Stimulated activated CD4-positive, alpha-beta T cell treated with anti-CD3 and anti-CD28 coated beads, Interleukin-1b, Interleukin-23, amount 100 ng/mL, for 24 hours (primary cell): ENCODE measurements at regions not wholly inside any gene's neighbourhood (a gene's known extent, or its start where the extent isn't known, plus 50 kb on each side); places are given as distances from the start of the nearest gene placed in this dataset.
"Not testable (repeated sequence)": the region's sequence is repeated elsewhere in the genome, so short reads cannot be mapped to it uniquely, and the experiment has no call there.

ENCODE experiments used
- DNase-seq, 4 experiments: peaks; one replicate each; pipeline ENCODE4 v3.0.0-alpha.2; 2020; ENCODE audit warnings: low read depth in 4 of 4, low spot score in 1 of 4

GRCh38 chr21:15422783-15423182, 307.0 kb upstream of the USP25 start:
- no peak for DNase-seq

- DNase-seq, result no peak
Measured at GRCh38 chr21:15423676-15424445, 305.9 kb upstream of the USP25 start.

GRCh38 chr21:15425049-15425448, 304.7 kb upstream of the USP25 start:
- no peak for DNase-seq

GRCh38 chr21:15430023-15430422, 299.8 kb upstream of the USP25 start:
- no peak for DNase-seq

- DNase-seq, result no peak
Measured at GRCh38 chr21:15430577-15430976, 299.2 kb upstream of the USP25 start.

GRCh38 chr21:15431053-15431452, 298.7 kb upstream of the USP25 start:
- no peak for DNase-seq

- DNase-seq, result no peak
Measured at GRCh38 chr21:15433091-15433490, 296.7 kb upstream of the USP25 start.

GRCh38 chr21:15434163-15434905, 295.4 kb upstream of the USP25 start:
- no peak for DNase-seq

GRCh38 chr21:15436031-15436430, 293.8 kb upstream of the USP25 start:
- no peak for DNase-seq

- no peak for DNase-seq
Measured at GRCh38 chr21:15437883-15438282, 291.9 kb upstream of the USP25 start.

- DNase-seq, result no peak
Measured at GRCh38 chr21:15439726-15440125, 290.1 kb upstream of the USP25 start.

- DNase-seq, result no peak
Measured at GRCh38 chr21:15441060-15441493, 288.7 kb upstream of the USP25 start.

GRCh38 chr21:15441992-15442391, 287.8 kb upstream of the USP25 start:
- no peak for DNase-seq

GRCh38 chr21:15442743-15443469, 286.9 kb upstream of the USP25 start:
- DNase-seq, result no peak

GRCh38 chr21:15443740-15444117, 286.1 kb upstream of the USP25 start:
- no peak for DNase-seq

GRCh38 chr21:15444118-15444960, 285.4 kb upstream of the USP25 start:
- DNase-seq, result no peak

GRCh38 chr21:15445327-15445726, 284.5 kb upstream of the USP25 start:
- no peak for DNase-seq

- DNase-seq, result no peak
Measured at GRCh38 chr21:15446223-15446622, 283.6 kb upstream of the USP25 start.

GRCh38 chr21:15449556-15449955, 280.2 kb upstream of the USP25 start:
- no peak for DNase-seq

GRCh38 chr21:15453261-15453660, 276.5 kb upstream of the USP25 start:
- no peak for DNase-seq

- DNase-seq, result not testable (repeated sequence)
Measured at GRCh38 chr21:15453785-15454184, 276.0 kb upstream of the USP25 start.
